IMR-90 (cell line): ENCODE measurements at regions not wholly inside any gene's neighbourhood (a gene's known extent, or its start where the extent isn't known, plus 50 kb on each side); places are given as distances from the start of the nearest gene placed in this dataset.

ENCODE experiments used
- ATAC-seq: fragments of 200-7000 bp; cut with Tn5 transposase; 2 replicates; pipeline ENCODE4 v1.9.1; 2020; ENCODE audit warnings: low read depth, mild to moderate bottlenecking, moderate library complexity
- BruUV-seq: library from RNA; stranded (reverse); fragments of 400-500 nt; replicated peaks from 2 replicates; lab custom pipeline; 2021; lab: Mats Ljungman, UMichigan
- CTCF ChIA-PET: fragments of 300-600 bp; formaldehyde crosslinking; extraction: SDS; loops from one replicate; lab custom pipeline; 2021; ENCODE audit warnings: antibody characterized with exemption; lab: Yijun Ruan, JAX
- POLR2A ChIA-PET: fragments of 300-600 bp; sonication (Branson Sonifier 250); formaldehyde crosslinking; loops from one replicate; lab custom pipeline; 2022; ENCODE audit warnings: antibody characterized with exemption; ENCODE audit not compliant: unreplicated experiment; lab: Charles Lee
- DNase-seq: peaks from one replicate; pipeline ENCODE4 v3.0.0; 2013
- H2AFZ ChIP-seq: replicated peaks from 2 replicates; pipeline ENCODE3; 2013; ENCODE audit warnings: low read length, mild to moderate bottlenecking; ENCODE audit not compliant: poor library complexity
- H2AK5ac ChIP-seq: 2 replicates; pipeline ENCODE4 v1.6.1; 2013; ENCODE audit warnings: low read depth, low read length, inconsistent platforms
- H2AK9ac ChIP-seq: replicated peaks from 2 replicates; pipeline ENCODE3; 2013; ENCODE audit warnings: mild to moderate bottlenecking, low read depth, low read length, moderate library complexity; ENCODE audit not compliant: poor library complexity
- H2BK120ac ChIP-seq: 2 replicates; pipeline ENCODE4 v1.6.1; 2013; ENCODE audit warnings: low read depth, low read length, inconsistent platforms
- H2BK15ac ChIP-seq: 3 replicates; pipeline ENCODE4 v1.6.1; 2013; ENCODE audit warnings: low read depth, low read length, inconsistent platforms
- H2BK20ac ChIP-seq: 2 replicates; pipeline ENCODE4 v1.6.1; 2013; ENCODE audit warnings: low read depth, mild to moderate bottlenecking, inconsistent platforms, low read length, moderate library complexity
- H2BK5ac ChIP-seq: 2 replicates; pipeline ENCODE4 v1.6.1; 2013; ENCODE audit warnings: mild to moderate bottlenecking, low read depth, low read length, inconsistent platforms; ENCODE audit not compliant: poor library complexity, severe bottlenecking
- H3K14ac ChIP-seq: replicated peaks from 2 replicates; pipeline ENCODE4 v1.6.1; 2013; ENCODE audit warnings: low read depth, low read length, inconsistent platforms
- H3K18ac ChIP-seq: 2 replicates; pipeline ENCODE4 v1.6.1; 2013; ENCODE audit warnings: low read depth, low read length, control low read depth
- H3K23ac ChIP-seq: 2 replicates; pipeline ENCODE4 v1.6.1; 2013; ENCODE audit warnings: low read depth, low read length, inconsistent platforms
- H3K27ac ChIP-seq: 2 replicates; pipeline ENCODE4 v1.5.1; 2013; ENCODE audit warnings: mild to moderate bottlenecking, control low read depth, low read length; ENCODE audit not compliant: insufficient read depth
- H3K27me3 ChIP-seq: 2 replicates; pipeline ENCODE4 v1.6.1; 2013; ENCODE audit warnings: low read length; ENCODE audit not compliant: control insufficient read depth, insufficient read depth
- H3K36me3 ChIP-seq: 2 replicates; pipeline ENCODE4 v1.6.1; 2013; ENCODE audit warnings: low read length, mixed read lengths; ENCODE audit not compliant: control insufficient read depth, insufficient read depth
- H3K4ac ChIP-seq: 2 replicates; pipeline ENCODE4 v1.6.1; 2013; ENCODE audit warnings: low read depth, low read length, inconsistent platforms
- H3K4me1 ChIP-seq: 2 replicates; pipeline ENCODE4 v1.6.1; 2013; ENCODE audit warnings: low read length, mixed read lengths; ENCODE audit not compliant: control insufficient read depth, insufficient read depth
- H3K4me2 ChIP-seq: 2 replicates; pipeline ENCODE4 v1.6.1; 2013; ENCODE audit warnings: low read depth, mild to moderate bottlenecking, control low read depth, low read length, moderate library complexity
- H3K4me3 ChIP-seq: 2 replicates; pipeline ENCODE4 v1.5.1; 2013; ENCODE audit warnings: low read depth, mild to moderate bottlenecking, control low read depth, low read length, moderate library complexity; ENCODE audit not compliant: insufficient read depth
- H3K56ac ChIP-seq: 2 replicates; pipeline ENCODE4 v1.6.1; 2013; ENCODE audit warnings: low read length, inconsistent platforms; ENCODE audit not compliant: insufficient read depth; ENCODE audit errors: extremely low read depth
- H3K79me1 ChIP-seq, 2 experiments: 2 replicates each; pipeline ENCODE4 v1.6.1; 2013; ENCODE audit warnings: low read length in 2 of 2, inconsistent platforms in 1 of 2, low read depth in 1 of 2
- H3K9ac ChIP-seq: 2 replicates; pipeline ENCODE4 v1.6.1; 2013; ENCODE audit warnings: low read depth, low read length, control low read depth
- H3K9me1 ChIP-seq: 2 replicates; pipeline ENCODE4 v1.6.1; 2013; ENCODE audit warnings: low read length, inconsistent platforms; ENCODE audit not compliant: insufficient read depth
- H3K9me3 ChIP-seq: 2 replicates; pipeline ENCODE4 v1.6.1; 2013; ENCODE audit warnings: low read length; ENCODE audit not compliant: control insufficient read depth, insufficient read depth
- H4K20me1 ChIP-seq: 2 replicates; pipeline ENCODE4 v1.6.1; 2013; ENCODE audit warnings: low read length, inconsistent platforms; ENCODE audit not compliant: insufficient read depth
- H4K5ac ChIP-seq: 2 replicates; pipeline ENCODE4 v1.6.1; 2013; ENCODE audit warnings: mild to moderate bottlenecking, low read depth, low read length, control low read depth
- H4K8ac ChIP-seq, 2 experiments: 2 replicates each; pipeline ENCODE4 v1.6.1; 2013; ENCODE audit warnings: low read depth in 2 of 2, low read length in 2 of 2, control low read depth in 1 of 2, inconsistent platforms in 1 of 2
- H4K91ac ChIP-seq: 2 replicates; pipeline ENCODE4 v1.6.1; 2013; ENCODE audit warnings: low read depth, low read length, inconsistent platforms; ENCODE audit not compliant: insufficient read depth
- CEBPB ChIP-seq: IDR thresholded peaks from 2 replicates; pipeline ENCODE4 v1.6.1; 2012; ENCODE audit warnings: low read depth, low read length, improper control_type of control experiment
- FOS ChIP-seq: fragments of 150-350 bp; IDR thresholded peaks from 2 replicates; pipeline ENCODE4 v1.6.1; 2016; ENCODE audit warnings: low read depth, low read length
- MAFK ChIP-seq: IDR thresholded peaks from 2 replicates; pipeline ENCODE4 v1.6.1; 2012; ENCODE audit warnings: low read depth, low read length, improper control_type of control experiment
- MAZ ChIP-seq: IDR thresholded peaks from 2 replicates; pipeline ENCODE4 v1.6.1; 2012; ENCODE audit warnings: low read depth, mild to moderate bottlenecking, low read length, improper control_type of control experiment, moderate library complexity, borderline replicate concordance
- MXI1 ChIP-seq: IDR thresholded peaks from 2 replicates; pipeline ENCODE4 v1.6.1; 2012; ENCODE audit warnings: low read depth, mild to moderate bottlenecking, low read length, moderate library complexity, borderline replicate concordance
- RAD21 ChIP-seq: IDR thresholded peaks from 2 replicates; pipeline ENCODE4 v1.6.1; 2012; ENCODE audit warnings: low read length, improper control_type of control experiment
- dilution Hi-C: fragments of 300-500 bp; cut with HindIII; formaldehyde crosslinking; loops from one replicate; pipeline ENCODE4 v1.14.3; 2018; ENCODE audit warnings: low sequenced_read_pairs; ENCODE audit not compliant: unreplicated experiment
- in situ Hi-C: fragments of 300-500 bp; cut with MboI; formaldehyde crosslinking; loops from 3 replicates; pipeline ENCODE4 v1.14.3; 2019; ENCODE audit warnings: low sequenced_read_pairs, inconsistent platforms, mixed read lengths
- intact Hi-C: fragments of 100-400 bp; cut with micrococcal nuclease; formaldehyde crosslinking; loops from 2 replicates; pipeline ENCODE4 v1.10.0; 2022
- TF ChIP-seq, protein P1 (sequence below): fragments of 150-350 bp; IDR thresholded peaks from 2 replicates; pipeline ENCODE4 v1.6.1; 2016; ENCODE audit warnings: low read depth, mild to moderate bottlenecking, low read length, moderate library complexity, borderline replicate concordance

DNA sequence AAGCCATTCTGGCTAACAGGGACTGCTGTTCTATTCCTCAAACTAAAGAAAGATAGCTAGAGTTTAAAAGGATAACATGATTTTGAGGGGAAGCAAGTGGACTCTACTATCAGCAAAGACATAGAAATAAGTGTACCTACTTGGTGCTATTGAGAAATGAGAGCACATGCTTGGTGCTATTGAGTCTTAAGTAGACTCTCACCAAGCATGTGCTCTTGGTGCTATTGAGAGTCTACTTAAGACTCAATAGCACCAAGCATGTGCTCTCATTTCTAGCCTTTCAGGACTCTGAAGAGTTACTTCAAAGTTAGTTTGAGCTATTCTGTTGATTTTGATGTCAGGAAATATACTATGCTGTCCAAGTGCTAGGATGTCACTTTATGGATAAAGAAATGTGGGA, 733.0 kb upstream of the ZWINT start:
- Histone ChIP-seq H2BK5ac (no peak overlapping the region), H3K9ac (no peak overlapping the region), H3K4me2 (no peak overlapping the region), H3K36me3 (no peaks in the 10 kb centered on the region), H3K27ac (no peak overlapping the region), H4K20me1 (no peaks in the 10 kb centered on the region), H3K9me1 (no peaks in the 10 kb centered on the region), H3K4ac (no peak overlapping the region), H2AFZ (no peak overlapping the region), H3K23ac (no peak overlapping the region), H3K27me3 (no peaks in the 10 kb centered on the region), H3K9me3 (peaks cover 15% of the 10 kb centered on the region), H3K14ac (no peak overlapping the region), H2BK120ac (no peak overlapping the region), H3K56ac (no peak overlapping the region), H2BK20ac (no peak overlapping the region), H3K18ac (no peak overlapping the region), H2BK15ac (no peak overlapping the region), H3K79me1 (no peaks in the 10 kb centered on the region), H3K4me1 (no peaks in the 10 kb centered on the region), H4K8ac (no peak overlapping the region), H3K4me3 (no peak overlapping the region), H2AK9ac (no peak overlapping the region), H4K5ac (no peak overlapping the region), H2AK5ac (no peak overlapping the region), H4K91ac (no peak overlapping the region)
- intact Hi-C loops (no loop called here), in situ Hi-C loops (no loop called here), dilution Hi-C loops (no loop called here)
- ATAC-seq = no peak
- TF ChIP-seq MXI1 (no peak), CEBPB (no peak), RAD21 (no peak), MAZ (no peak), MAFK (no peak), FOS (no peak)
- TF ChIP-seq, protein P1, sequence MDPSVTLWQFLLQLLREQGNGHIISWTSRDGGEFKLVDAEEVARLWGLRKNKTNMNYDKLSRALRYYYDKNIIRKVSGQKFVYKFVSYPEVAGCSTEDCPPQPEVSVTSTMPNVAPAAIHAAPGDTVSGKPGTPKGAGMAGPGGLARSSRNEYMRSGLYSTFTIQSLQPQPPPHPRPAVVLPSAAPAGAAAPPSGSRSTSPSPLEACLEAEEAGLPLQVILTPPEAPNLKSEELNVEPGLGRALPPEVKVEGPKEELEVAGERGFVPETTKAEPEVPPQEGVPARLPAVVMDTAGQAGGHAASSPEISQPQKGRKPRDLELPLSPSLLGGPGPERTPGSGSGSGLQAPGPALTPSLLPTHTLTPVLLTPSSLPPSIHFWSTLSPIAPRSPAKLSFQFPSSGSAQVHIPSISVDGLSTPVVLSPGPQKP = no peak
- DNase-seq = no peak
- BruUV-seq = no TSS peak
- CTCF ChIA-PET = no interaction called here
- POLR2A ChIA-PET = no interaction called here
